GM19452 (cell line): ENCODE measurements at regions not wholly inside any gene's neighbourhood (a gene's known extent, or its start where the extent isn't known, plus 50 kb on each side); places are given as distances from the start of the nearest gene placed in this dataset.

Source experiments
- ATAC-seq: cut with Tn5 transposase; IDR thresholded peaks from one replicate; pipeline ENCODE4 v1.9.1; 2021; ENCODE audit not compliant: unreplicated experiment

GRCh38 chr13:104326523-104326922, 1260.3 kb upstream of the SLC10A2 start:
- ATAC-seq, result no peak

- ATAC-seq, result no peak
These were observed 1255.5 kb upstream of the SLC10A2 start for GRCh38 chr13:104321756-104322155.

DNA sequence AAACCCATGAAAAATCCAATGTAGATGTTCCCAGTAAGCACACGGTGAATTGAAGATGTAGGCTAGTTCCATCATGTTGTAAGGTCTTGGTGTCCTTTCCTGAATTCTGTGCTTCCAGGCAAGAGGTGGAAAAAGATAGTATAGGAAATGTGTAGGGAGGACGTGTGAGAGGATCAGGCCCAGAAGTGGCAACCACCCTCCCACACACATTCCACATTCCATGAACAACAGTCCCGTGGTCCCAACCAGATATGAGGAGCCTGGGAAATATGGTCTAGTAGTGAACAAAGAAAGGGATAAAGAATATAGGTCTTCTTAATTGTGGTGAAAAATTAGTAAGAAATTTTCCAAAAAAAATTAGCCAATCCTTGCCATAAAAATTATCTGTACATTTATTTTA, 1254.2 kb upstream of the SLC10A2 start:
- ATAC-seq, result no peak

GRCh38 chr13:104318121-104318520, 1251.9 kb upstream of the SLC10A2 start:
- no peak for ATAC-seq

GRCh38 chr13:104315606-104316005, 1249.4 kb upstream of the SLC10A2 start:
- ATAC-seq, result no peak

DNA sequence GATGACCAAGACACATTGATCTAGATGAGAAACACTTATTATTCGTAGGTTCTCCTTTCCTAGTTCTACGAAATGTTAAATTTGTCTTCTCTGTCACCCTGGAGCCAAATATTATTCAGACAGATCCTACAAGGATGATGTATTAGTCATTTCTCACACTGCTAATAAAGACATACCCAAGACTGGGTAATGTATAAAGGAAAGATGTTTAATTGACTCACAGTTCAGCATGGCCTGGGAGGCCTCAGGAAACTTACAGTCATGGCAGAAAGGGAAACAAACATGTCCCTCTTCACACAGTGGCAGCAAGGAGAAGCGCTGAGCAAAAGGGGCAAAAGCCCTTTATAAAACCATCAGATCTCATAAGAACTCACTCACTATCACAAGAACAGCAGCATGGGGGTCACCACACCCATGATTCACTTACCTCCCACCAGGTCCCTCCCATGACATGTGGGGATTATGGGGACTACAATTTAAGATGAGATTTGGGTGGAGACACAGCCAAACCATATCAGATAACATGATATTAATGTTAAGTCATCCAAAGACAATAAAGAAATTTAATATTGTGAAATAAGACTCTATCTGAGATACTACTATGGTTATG, 1248.8 kb upstream of the SLC10A2 start:
- no peak for ATAC-seq

- ATAC-seq, result no peak
These were observed 1248.1 kb upstream of the SLC10A2 start for GRCh38 chr13:104314321-104314720.

GRCh38 chr13:104310861-104311260, 1244.6 kb upstream of the SLC10A2 start:
- no peak for ATAC-seq

DNA sequence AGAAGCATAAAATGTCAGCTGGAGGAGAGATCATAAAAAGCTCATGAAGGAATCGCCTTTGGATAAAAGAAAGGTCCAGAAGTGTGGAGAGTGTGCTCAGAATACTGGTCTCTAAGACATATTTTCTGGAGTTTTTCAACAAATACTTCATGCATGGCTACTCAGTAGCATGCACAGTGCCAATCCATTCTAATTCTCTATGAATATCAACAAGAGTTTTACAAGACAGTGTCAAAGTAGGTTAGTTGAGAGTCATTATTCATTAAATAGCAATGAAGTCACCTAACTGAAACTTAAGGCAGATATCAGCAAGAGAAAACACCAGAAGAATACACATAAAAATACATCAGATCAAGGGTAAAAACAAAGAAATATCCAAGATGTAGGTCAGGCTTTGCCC, 1243.2 kb upstream of the SLC10A2 start:
- no peak for ATAC-seq

DNA sequence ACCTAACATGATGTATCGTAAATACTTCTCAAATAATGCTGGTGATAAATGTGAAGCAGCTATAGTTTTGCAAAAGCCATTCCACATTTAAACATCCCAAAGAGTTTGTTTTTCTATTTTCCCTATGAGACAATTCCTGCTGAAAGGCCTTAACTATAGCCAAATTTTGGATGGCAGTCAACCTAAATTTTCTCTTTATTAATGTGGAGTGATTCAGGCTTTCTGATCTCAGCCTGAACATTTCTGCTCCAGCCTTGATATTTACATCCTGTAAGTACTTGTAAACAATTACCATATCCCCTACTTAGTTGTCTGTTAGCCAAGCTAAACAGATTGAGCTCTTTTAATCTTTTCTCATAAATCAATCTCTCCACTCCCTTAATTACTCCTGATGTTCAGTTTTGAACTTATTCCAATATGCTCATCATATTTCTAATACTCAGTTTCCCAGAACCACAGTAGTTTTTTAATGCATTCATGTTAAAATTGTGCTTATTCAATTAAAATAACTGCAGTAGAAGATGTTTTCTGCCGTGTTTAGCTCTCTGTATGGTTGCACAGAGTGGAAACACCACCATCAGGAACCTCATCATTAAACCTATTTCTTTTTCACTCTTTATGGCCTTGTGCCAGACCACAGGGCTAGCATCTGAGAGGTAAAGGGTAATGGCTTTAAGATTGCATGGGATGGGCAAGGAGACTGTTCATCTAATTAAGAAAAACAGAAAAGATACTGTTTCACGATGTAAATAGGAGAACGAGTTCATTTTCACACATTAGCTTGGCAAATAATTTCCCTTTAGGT, 1235.2 kb upstream of the SLC10A2 start:
- ATAC-seq, result no peak

DNA sequence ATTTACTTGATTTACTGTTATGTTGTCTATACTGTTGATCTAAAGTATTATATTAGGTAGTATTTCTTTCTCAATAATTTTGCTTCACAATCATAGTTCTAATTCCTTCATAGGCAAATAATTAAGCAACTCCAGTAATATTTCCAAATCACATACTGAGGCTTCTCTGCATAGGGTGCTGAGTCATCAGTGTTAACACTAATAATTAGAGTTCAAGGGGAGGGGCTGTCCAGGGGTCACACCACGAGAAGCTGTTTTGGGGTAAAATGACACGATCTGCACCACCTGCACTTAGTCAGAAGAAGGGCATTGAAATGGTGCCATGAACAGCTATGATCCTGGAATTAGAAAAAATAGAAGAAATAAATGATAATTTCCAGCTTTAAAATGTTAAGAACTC, 1230.9 kb upstream of the SLC10A2 start:
- no peak for ATAC-seq

DNA sequence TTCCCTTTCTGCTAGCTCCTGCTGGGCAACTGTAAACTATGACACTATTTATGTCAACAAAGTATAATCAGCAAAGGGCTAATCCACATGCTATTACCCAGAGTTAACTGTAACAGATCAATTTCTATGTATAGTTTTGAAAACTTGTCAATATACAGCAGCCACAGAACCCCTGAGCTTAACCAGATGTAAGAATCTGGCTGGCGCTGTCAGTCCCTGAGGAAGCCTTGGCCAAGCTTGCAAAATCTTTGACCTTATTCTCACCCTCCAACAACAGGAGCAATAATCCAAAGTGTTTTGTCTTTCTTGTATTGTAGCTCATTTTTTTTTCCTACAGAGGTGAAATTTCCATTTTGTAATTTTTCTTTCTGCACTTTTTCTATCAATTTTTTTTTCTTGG, 1230.1 kb upstream of the SLC10A2 start:
- ATAC-seq, result no peak

DNA sequence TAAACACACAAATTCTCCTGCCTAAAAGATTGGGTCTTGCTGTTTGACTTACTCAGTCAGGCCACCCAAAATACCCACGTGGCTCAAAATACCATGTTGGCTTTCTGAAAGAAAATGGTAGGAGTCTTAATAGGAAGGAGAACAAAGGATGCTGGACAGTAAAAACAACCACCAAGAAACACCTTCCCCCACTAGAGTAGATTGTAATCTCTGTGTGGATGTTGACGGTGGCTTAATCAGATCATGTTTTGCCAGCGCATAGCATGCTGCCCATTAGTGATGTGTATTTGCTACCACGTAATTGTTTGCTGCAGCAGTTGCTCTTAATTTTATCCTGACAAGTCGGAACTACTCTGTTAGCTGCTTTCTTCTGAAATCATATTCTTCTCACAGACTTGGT, 1229.3 kb upstream of the SLC10A2 start:
- no peak for ATAC-seq

DNA sequence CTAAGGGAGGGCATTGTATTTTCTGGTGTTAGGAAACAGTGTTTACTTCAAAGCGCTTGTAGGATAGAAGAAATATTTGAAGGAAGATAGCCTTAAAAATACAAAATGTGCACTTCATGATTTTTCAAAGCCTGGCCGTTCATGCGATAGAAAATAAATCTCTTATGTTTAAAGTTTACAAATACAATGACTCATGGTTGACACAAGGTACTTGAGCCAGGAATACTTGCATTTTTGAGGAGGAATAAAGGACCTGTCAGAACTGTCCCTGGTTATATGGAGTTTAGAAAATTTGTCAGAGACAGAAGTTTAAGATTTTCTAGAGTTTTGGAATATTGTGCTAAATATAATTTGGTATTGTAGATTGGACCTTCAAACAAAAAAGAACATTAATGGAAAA, 1223.2 kb upstream of the SLC10A2 start:
- no peak for ATAC-seq

DNA sequence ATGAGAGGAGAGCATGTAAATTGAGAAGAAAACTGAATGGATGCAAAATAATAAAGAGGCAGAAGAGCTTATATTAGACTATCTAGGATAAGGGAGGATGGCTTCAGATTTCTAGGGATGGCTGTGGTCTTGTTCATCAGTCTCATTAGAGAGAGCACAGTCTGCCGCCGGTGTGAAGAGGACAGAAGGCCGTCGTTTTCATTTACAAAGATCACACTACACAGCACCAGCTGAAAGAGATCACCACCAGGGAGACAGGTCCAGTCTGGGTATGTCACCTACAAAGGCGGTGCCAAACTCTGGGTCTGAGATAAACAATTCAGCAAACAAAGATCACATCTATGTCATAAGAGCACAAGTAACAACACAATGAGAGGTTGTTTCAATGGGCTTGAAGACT, 1222.3 kb upstream of the SLC10A2 start:
- no peak for ATAC-seq

DNA sequence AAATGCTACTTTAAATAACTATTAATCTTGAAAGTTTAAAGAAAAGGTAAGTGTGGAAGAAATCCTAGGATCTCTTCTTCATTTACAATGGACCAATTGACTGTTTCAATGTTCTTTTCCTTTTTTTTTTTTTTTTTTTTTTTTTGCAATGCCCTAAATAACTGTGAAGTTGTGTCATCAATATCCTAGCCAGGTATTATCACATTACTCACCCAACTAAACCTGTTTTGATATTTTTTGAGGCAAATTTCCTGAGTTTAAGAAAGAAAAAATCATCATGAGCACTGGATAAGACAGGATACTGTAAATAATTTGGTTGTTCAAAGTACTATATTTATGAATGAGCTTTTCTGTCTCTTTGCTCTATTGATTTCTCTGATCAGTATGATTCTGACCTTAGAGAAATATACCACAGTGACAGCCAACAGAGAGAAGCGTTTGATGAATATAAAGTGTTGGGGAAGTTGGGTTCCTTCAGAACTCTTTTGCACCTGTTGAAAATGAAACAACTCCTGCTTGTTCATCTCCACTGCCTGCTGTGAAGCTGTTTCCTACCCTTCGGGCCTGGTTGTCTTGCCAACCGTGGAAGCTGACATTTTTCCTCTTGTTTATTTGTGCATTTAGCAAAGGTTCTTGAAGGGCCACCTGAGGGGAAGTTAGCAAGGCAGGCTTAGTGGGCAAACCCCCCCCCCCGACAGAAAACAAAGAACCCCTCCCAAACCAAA, 1220.5 kb upstream of the SLC10A2 start:
- no peak for ATAC-seq

DNA sequence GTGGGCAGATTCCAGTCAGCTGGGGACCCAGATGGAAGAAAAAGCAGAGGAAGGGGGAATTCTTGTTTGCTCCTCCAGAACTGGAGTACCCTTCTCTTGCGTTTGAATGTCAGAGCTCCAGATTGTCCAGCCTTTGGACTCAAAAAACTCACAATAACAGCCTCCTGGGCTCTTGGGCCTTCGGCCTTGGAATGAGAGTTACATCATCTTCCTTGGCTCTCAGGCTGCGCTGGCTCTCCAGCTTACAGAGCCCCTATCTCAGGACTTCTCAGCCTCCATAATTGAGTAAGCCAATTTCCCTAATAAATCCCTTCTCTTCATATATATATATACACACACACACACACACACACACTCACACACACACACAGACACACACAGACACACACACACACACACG, 1215.7 kb upstream of the SLC10A2 start:
- ATAC-seq, result no peak

DNA sequence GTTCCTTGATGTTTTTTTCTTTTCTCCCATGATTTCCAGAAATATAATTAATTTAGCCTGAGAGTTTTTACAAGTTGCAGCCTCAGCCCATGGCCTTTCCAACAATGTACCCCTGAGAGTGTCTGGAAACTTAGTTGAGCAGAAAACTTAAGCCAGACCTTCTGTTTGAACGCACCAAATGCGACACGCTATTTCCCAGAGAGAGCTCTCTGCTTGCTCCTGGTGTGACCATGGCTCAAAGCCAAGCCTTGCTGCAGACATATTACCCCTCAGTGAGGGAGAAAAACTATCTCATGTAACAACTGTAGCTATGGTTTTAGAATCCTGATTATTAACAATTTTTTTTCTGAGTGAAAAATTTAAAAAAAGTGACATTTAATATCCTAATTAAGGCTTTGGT, 1204.5 kb upstream of the SLC10A2 start:
- no peak for ATAC-seq

DNA sequence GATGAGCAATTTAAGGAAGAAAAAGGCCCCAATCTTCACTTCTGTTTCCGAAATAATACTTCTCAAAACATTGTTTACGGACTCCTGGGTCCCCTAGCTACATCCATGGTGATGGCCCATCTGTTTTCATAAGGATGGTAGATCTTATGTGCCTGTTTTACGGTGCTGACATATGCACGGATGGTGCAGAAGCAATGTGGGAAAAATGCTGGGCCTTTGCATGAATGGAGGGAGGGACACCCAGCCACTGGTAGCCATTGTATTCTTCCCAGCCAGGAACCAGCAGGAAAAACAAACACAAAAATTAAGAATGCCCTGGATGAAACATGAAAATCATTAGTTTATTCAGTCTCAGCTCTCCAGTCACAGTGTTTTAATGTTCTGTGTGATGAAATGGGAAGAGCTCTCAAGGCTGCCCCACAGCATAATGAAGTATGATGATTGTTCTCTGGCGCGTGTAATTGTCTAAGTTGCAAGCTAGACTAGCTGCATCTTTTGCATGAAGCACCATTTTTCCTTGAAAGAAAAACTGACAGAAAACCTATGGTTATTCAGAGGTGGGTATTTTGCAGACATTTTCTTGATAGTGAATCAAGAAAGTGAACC, 1201.1 kb upstream of the SLC10A2 start:
- ATAC-seq, result no peak

GRCh38 chr13:104256701-104257100, 1190.5 kb upstream of the SLC10A2 start:
- ATAC-seq, result no peak

DNA sequence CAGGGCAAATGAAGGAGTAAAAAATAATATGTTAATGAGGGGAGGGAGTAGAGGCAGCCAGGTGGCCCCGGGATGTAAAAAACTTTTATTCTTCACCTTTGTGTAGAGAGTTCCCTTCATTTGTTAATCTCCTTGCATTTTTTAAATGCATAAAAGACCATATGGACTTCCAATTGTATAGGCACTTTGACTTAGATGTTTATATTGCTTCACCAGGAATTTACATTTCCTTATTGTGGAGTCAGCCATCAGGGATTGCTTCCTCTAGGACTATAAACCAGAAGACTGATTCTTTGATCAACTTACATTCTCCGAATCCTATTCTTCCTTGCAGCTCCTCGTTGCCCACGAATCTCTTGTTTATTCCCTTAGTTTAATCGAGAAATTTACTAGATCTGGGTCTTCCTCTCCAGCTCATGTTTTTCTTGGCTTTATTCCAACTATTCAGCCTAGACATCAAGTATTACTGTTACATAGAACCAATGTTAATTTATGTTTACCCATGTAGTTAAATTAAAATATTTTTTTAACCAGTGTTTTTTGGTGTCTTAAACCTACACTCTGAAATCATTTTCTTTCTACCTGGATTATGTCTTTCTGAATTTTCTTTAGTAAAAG, 1187.0 kb upstream of the SLC10A2 start:
- no peak for ATAC-seq
